Activated naive CD4-positive, alpha-beta T cell treated with anti-CD3 and anti-CD28 coated beads for 36 hours (primary cell): ENCODE measurements at regions not wholly inside any gene's neighbourhood (a gene's known extent, or its start where the extent isn't known, plus 50 kb on each side); places are given as distances from the start of the nearest gene placed in this dataset.

Source experiments
- CTCF ChIA-PET: fragments of 350-600 bp; sonication (Branson Sonifier 250); formaldehyde crosslinking; loops from one replicate; lab custom pipeline; 2021; ENCODE audit warnings: antibody characterized with exemption; lab: Charles Lee
- DNase-seq: peaks from one replicate; pipeline ENCODE4 v3.0.0-alpha.2; 2020
- H3K27ac Mint-ChIP-seq: one replicate; pipeline ENCODE4 v1.8.0; 2021; ENCODE audit warnings: mild to moderate bottlenecking, mixed read lengths
- H3K27me3 Mint-ChIP-seq: one replicate; pipeline ENCODE4 v1.8.0; 2021; ENCODE audit warnings: low read depth, mixed read lengths
- H3K36me3 Mint-ChIP-seq: one replicate; pipeline ENCODE4 v1.8.0; 2021; ENCODE audit warnings: low read depth, mixed read lengths
- H3K4me1 Mint-ChIP-seq: one replicate; pipeline ENCODE4 v1.8.0; 2021; ENCODE audit warnings: low read depth, mixed read lengths
- H3K4me3 Mint-ChIP-seq: one replicate; pipeline ENCODE4 v1.8.0; 2021; ENCODE audit warnings: mild to moderate bottlenecking, moderate library complexity, mixed read lengths
- H3K9me3 Mint-ChIP-seq: one replicate; pipeline ENCODE4 v1.8.0; 2021; ENCODE audit warnings: mixed read lengths
- intact Hi-C: fragments of 100-400 bp; cut with micrococcal nuclease; formaldehyde crosslinking; loops from one replicate; pipeline ENCODE4 v1.15.1; 2023

DNA sequence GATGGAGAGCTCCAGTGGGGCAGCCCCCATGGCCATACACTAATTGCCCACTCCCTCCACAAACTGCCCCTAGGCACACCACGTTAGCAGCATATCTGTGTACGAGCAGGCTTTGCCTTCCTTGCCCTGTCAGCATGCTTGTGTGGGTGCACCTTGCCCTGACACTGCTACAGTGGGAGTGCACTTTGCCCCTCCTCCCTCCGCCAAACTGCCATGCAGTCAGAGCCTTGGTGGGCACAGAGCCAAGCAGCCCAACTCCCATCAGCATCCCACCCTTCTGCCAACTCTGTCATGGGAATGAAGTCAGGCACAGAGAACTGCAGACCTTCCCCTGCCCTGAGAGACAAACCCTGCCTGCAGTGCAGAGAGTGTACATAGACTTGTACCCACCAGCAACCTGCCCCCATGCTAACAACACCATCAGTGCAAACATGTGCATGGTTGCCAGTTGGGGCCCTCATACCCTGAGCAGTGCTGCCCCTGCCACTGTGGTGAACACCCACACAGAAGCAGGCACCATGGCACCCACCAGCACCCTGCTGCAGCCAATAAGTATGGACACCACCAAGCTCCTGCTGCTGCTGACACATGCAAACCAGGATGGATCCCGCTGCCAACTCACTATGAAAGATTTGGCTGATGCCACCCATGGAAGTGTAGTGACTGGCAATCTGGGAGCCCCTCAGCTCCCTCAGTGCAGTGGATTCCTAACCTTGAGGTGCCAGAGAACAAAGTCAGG is 1197.7 kb upstream of the CELF2 start:
- DNase-seq, result no peak
- Mint-ChIP-seq H3K4me3 (no peak overlapping the region), H3K9me3 (peaks cover 8% of the 10 kb centered on the region), H3K4me1 (no peaks in the 10 kb centered on the region), H3K27ac (no peak overlapping the region), H3K36me3 (no peaks in the 10 kb centered on the region), H3K27me3 (peaks cover 12% of the 10 kb centered on the region)
- intact Hi-C loops, result no loop called here
- CTCF ChIA-PET, result no interaction called here

DNA sequence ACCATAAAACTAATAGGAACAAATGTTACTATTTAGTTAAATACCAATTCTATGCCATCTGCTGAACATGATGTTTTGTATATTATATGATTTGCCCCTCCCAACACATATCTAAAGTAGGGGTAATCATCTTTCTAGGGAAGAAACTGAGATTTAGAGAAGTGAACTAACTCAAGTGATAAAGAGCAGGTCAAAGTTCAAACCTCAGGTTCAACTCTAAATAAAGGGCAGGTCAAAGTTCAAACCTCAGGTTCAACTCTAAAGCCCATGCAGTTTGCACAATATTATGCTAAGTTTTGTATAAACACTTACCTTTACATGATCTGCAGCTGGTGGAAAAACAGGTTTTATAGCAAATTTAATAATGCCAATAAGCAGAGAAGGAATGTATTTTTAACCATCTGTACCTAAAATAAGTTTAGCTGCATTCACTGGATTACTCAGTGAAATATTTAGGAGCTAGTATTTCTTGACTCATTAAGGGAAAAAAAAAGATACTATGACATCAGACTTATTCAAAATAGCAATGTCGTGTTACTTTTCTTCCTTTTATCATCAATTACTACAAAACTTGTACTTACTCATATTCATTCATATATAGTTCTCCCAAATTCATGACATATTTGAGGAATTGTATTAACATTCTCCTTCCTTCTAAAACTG is 1194.3 kb upstream of the CELF2 start:
- no peaks in the 10 kb centered on the region for H3K9me3 Mint-ChIP-seq
- CTCF ChIA-PET, result no interaction called here
- peaks cover 7% of the 10 kb centered on the region for H3K27me3 Mint-ChIP-seq
- H3K4me3 Mint-ChIP-seq, result no peak overlapping the region
- no peaks in the 10 kb centered on the region for H3K4me1 Mint-ChIP-seq
- H3K36me3 Mint-ChIP-seq, result no peaks in the 10 kb centered on the region
- intact Hi-C loops, result no loop called here
- no peak overlapping the region for H3K27ac Mint-ChIP-seq
- no peak for DNase-seq

DNA sequence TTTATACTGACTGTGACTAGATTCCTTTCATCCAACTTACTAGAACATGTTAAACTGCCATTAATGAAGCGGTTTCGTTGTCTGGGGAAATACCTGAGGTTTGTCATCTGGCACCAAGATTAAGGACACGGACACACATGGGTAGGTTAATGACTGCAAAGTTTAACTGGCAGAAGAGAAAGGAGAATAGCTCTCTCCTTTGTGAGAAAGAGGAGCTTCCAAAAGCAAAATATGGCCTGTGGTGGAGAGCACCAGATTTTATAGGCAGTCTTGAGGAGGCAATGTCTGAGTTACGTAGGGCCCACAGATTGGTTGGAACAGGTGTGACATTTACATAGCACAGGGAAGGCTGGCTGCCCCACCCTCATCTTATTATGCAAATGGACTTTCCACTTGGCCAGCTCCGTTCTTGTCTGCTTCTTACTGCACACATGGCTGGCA is 1193.0 kb upstream of the CELF2 start:
- Mint-ChIP-seq H3K4me3 (no peak overlapping the region), H3K36me3 (no peaks in the 10 kb centered on the region), H3K4me1 (no peaks in the 10 kb centered on the region), H3K27ac (no peak overlapping the region), H3K9me3 (no peaks in the 10 kb centered on the region), H3K27me3 (peaks cover 7% of the 10 kb centered on the region)
- CTCF ChIA-PET, result no interaction called here
- intact Hi-C loops, result no loop called here
- no peak for DNase-seq

DNA sequence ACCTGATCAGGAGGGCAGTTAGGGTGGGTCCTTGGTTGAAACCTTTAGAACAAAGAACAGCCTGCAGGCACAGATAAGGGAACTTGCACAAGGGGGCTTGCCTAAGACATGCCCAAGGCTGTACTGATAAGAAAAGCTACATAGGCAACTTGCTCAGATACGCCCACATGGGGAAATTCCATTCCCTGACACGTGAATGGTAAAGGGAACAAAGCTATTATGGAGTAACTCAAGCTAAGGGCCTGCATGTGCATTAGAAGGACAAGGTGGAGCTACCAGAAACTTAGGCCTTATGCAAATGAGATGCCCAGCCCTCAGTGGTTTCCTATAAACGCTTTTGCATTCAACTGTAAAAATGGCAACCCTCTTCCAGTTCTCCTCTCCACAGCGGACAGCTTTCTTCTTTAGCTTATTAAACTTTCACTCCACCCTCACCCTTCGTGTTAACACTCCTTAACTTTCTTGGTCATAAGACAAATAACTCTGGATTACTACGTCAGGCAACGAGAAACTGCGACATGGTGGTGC is 1192.1 kb upstream of the CELF2 start:
- H3K27me3 Mint-ChIP-seq, result peaks cover 5% of the 10 kb centered on the region
- DNase-seq, result no peak
- CTCF ChIA-PET, result no interaction called here
- H3K4me1 Mint-ChIP-seq, result no peaks in the 10 kb centered on the region
- no peak overlapping the region for H3K4me3 Mint-ChIP-seq
- H3K9me3 Mint-ChIP-seq, result no peaks in the 10 kb centered on the region
- H3K27ac Mint-ChIP-seq, result no peak overlapping the region
- H3K36me3 Mint-ChIP-seq, result no peaks in the 10 kb centered on the region
- intact Hi-C loops, result no loop called here

DNA sequence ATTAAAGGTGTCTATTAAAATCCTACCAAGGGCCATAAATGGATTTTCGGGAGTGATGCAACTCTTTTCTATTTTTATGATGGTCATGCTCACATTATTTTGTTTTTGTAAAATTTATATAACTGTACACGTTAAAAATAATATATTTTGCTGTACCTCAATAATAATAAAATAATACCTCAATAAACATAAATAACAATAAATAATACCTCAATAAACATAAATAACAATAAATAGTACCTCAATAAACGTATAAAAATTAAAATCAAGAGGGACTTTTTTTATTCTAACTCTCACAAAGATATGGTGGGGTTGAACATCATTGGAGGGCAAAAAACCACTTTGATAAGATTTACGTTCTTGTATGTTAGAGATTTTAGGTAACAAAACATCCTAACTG is 1189.6 kb upstream of the CELF2 start:
- H3K27ac Mint-ChIP-seq, result no peak overlapping the region
- no peak overlapping the region for H3K4me3 Mint-ChIP-seq
- CTCF ChIA-PET, result no interaction called here
- no peaks in the 10 kb centered on the region for H3K36me3 Mint-ChIP-seq
- no peak for DNase-seq
- H3K9me3 Mint-ChIP-seq, result no peaks in the 10 kb centered on the region
- no peaks in the 10 kb centered on the region for H3K4me1 Mint-ChIP-seq
- peaks cover 2% of the 10 kb centered on the region for H3K27me3 Mint-ChIP-seq
- intact Hi-C loops, result no loop called here

DNA sequence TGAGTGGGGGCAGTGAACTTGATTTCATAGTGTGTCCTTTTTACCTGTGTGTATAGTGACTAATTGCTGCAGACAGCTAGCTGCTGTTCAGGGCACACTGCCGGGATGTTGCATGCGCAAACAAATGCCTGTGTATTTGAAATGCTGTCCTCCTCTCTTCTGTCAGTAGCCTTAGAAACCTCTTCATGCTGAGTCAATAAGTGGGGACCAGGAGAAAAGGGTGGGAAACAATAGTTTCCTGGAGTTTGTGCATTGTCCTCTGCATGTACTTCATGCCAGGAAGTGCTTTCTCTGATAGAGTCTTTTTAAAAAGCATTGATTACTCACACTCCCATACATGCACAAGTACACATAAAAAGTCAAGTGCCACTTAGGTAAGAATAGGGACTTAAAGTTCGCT is 1183.7 kb upstream of the CELF2 start:
- H3K9me3 Mint-ChIP-seq, result peaks cover 2% of the 10 kb centered on the region
- no peak overlapping the region for H3K27ac Mint-ChIP-seq
- intact Hi-C loops, result no loop called here
- no peak for DNase-seq
- no peaks in the 10 kb centered on the region for H3K36me3 Mint-ChIP-seq
- CTCF ChIA-PET, result no interaction called here
- H3K27me3 Mint-ChIP-seq, result peaks cover 9% of the 10 kb centered on the region
- H3K4me1 Mint-ChIP-seq, result no peaks in the 10 kb centered on the region
- no peak overlapping the region for H3K4me3 Mint-ChIP-seq

DNA sequence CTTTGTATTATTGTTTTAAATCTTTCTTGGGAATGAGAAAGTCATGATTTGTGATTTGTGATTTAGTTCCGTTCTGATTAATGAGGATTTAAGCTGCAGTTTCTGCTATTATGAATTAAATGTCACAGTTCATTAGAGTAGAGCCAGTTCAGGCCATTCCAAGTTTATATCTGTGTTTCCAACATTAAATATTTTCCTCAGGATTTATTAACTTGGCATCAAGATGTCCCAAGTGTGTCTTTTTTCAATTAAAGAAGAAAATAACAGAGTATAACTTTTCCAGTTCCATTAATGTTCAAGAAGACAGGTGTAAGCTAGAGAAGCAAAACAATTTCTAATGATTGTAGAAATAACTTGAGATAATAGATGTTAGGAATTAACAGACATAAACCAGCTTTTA is 1183.2 kb upstream of the CELF2 start:
- H3K4me3 Mint-ChIP-seq, result no peak overlapping the region

DNA sequence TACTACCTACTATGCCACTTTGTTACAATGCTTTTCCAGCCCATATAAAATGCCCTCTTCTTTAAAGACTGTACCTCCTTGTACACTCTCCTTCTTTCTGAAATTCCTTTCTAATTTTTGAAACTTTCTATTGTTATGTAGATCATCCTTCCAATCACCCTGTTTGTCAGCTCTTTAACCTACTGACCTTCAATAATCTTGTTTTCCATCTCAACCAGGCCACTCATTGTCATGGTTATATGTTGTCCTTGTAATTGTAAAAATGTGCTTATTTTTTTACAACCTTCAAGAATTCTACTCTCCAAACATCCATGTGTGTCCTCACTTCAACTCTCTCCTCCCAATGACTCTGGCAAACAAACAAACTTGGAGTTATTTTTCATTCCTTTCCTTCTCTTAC is 1172.6 kb upstream of the CELF2 start:
- Mint-ChIP-seq H3K36me3 (no peaks in the 10 kb centered on the region), H3K27me3 (peaks cover 4% of the 10 kb centered on the region), H3K4me3 (no peak overlapping the region), H3K27ac (no peak overlapping the region), H3K9me3 (peaks cover 13% of the 10 kb centered on the region), H3K4me1 (no peaks in the 10 kb centered on the region)
- CTCF ChIA-PET, result no interaction called here
- DNase-seq, result no peak
- intact Hi-C loops, result no loop called here

More for the DNA sequence above, 1183.2 kb upstream of the CELF2 start:
- CTCF ChIA-PET, result interaction anchor here (0.6 kb wide), 1 partner anchor 71 kb away, joined by 4 read pairs; no protein-coding TSS in a partner anchor
- H3K27me3 Mint-ChIP-seq, result peaks cover 11% of the 10 kb centered on the region
- no peak for DNase-seq
- H3K9me3 Mint-ChIP-seq, result peaks cover 5% of the 10 kb centered on the region
- no peak overlapping the region for H3K27ac Mint-ChIP-seq
- no peaks in the 10 kb centered on the region for H3K36me3 Mint-ChIP-seq
- intact Hi-C loops, result no loop called here
- H3K4me1 Mint-ChIP-seq, result no peaks in the 10 kb centered on the region

DNA sequence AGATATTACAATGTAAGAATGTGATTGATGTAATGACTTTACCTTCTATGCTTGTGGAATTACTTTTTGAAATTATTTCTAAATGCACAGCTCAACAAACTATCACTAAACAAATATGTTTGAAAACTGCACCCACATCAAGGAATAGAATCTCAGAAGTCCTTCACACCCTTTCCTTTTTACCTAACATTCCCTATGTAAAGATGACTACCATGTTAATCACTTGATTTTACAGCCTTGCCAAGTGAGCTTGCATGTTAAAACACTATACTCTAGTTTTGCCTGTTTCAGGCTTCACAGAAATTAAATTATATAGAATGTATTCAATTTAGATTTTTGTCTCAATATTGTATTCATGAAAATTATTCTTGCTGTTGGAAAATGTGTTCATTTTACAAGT is 1169.4 kb upstream of the CELF2 start:
- no peak for DNase-seq
- CTCF ChIA-PET, result interaction anchor here (0.7 kb wide), 1 partner anchor 44 kb away, joined by 3 read pairs; no protein-coding TSS in a partner anchor
- H3K4me3 Mint-ChIP-seq, result no peak overlapping the region
- no peak overlapping the region for H3K27ac Mint-ChIP-seq
- H3K4me1 Mint-ChIP-seq, result no peaks in the 10 kb centered on the region
- H3K9me3 Mint-ChIP-seq, result peaks cover 17% of the 10 kb centered on the region
- H3K27me3 Mint-ChIP-seq, result peaks cover 4% of the 10 kb centered on the region
- intact Hi-C loops, result no loop called here
- H3K36me3 Mint-ChIP-seq, result no peaks in the 10 kb centered on the region

DNA sequence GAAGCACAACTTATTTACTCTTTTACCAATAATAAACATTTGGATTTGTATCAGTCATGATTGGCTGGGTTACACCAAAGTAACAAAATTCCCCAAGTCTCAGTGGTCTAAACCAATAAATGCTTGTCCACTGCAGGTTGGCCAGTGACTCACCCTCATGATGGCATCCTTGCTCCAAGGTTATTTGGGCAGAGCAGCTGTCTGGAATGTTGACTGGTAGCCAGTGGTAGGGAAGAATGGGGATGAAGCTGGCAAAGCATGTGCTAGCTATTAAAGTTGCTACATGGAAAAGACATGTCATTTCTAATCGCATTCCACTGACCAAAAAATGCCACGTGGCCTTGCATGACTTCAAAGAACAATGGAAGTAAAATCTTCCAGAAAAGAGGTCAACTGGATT is 1168.7 kb upstream of the CELF2 start:
- intact Hi-C loops, result no loop called here
- Mint-ChIP-seq H3K4me1 (no peaks in the 10 kb centered on the region), H3K27me3 (peaks cover 4% of the 10 kb centered on the region), H3K9me3 (peaks cover 17% of the 10 kb centered on the region), H3K4me3 (no peak overlapping the region), H3K36me3 (no peaks in the 10 kb centered on the region), H3K27ac (no peak overlapping the region)
- CTCF ChIA-PET, result interaction anchor here (0.7 kb wide), 1 partner anchor 44 kb away, joined by 3 read pairs; no protein-coding TSS in a partner anchor
- no peak for DNase-seq

DNA sequence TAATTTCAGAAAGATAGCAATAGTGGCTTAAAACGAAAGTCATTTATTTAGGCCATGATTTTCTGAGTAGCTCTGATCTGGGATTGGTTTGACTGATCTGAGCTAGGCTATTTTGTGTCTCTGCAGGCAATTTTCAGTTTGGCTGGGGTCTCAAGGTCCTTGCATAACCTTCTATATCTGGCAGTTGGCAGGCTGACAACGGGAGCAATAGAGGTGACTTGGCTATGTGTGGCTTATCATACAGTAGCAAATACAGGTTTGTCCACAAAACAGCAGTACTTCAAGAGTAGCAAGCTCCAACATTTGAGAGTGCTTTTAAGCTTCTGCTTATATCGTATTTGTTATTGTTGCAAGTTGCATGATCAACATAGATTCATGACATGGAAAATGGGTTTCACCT is 1167.3 kb upstream of the CELF2 start:
- H3K9me3 Mint-ChIP-seq, result peaks cover 5% of the 10 kb centered on the region
- no peaks in the 10 kb centered on the region for H3K36me3 Mint-ChIP-seq
- CTCF ChIA-PET, result no interaction called here
- H3K27me3 Mint-ChIP-seq, result peaks cover 2% of the 10 kb centered on the region
- no peak overlapping the region for H3K27ac Mint-ChIP-seq
- intact Hi-C loops, result no loop called here
- no peak for DNase-seq
- no peaks in the 10 kb centered on the region for H3K4me1 Mint-ChIP-seq
- no peak overlapping the region for H3K4me3 Mint-ChIP-seq

DNA sequence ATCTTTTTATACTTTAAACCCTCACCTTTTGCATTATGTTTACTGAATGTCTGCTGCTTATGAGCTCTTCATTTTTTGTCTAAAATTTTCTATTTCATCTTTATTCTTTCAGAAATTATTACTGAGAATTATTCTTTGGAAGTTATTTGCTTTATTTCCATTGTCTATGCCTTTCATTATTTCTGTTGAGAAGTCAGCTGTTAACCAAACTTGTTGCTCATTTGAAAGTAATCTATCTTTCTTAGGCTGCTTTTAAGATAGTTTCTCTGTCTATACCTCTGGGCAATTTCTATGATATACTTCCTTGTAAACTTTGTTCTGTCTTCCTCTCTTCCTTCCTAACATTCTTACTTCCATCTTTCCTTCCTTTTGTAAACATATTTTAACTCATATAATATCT is 1165.9 kb upstream of the CELF2 start:
- Mint-ChIP-seq H3K9me3 (peaks cover 8% of the 10 kb centered on the region), H3K4me3 (no peak overlapping the region), H3K27me3 (peaks cover 2% of the 10 kb centered on the region), H3K36me3 (no peaks in the 10 kb centered on the region), H3K27ac (no peak overlapping the region), H3K4me1 (no peaks in the 10 kb centered on the region)
- CTCF ChIA-PET, result no interaction called here
- intact Hi-C loops, result no loop called here
- DNase-seq, result no peak
